MCF 10A (cell line): ENCODE measurements at regions not wholly inside any gene's neighbourhood (a gene's known extent, or its start where the extent isn't known, plus 50 kb on each side); places are given as distances from the start of the nearest gene placed in this dataset.

Experiments
- BruUV-seq: library from RNA; stranded (reverse); fragments of 400-500 nt; replicated peaks from 2 replicates; lab custom pipeline; 2021; lab: Mats Ljungman, UMichigan
- CTCF ChIA-PET: fragments of 300-600 bp; sonication (Branson Sonifier 250); formaldehyde crosslinking; extraction: SDS; loops from one replicate; lab custom pipeline; 2021; ENCODE audit warnings: antibody characterized with exemption, inconsistent platforms; lab: Yijun Ruan, JAX
- POLR2A ChIA-PET: fragments of 300-600, 350-650 bp; sonication (Branson Sonifier 250); formaldehyde crosslinking; extraction: SDS; loops from one replicate; lab custom pipeline; 2020; ENCODE audit warnings: antibody characterized with exemption, inconsistent platforms; lab: Yijun Ruan, JAX
- DNase-seq: peaks from one replicate; pipeline ENCODE4 v3.0.0-alpha.2; 2018; ENCODE audit not compliant: unreplicated experiment
- H3K27ac Mint-ChIP-seq: one replicate; pipeline ENCODE4 v1.8.0; 2022; ENCODE audit warnings: mild to moderate bottlenecking, low read depth, mixed read lengths; ENCODE audit not compliant: unreplicated experiment
- H3K27me3 Mint-ChIP-seq: one replicate; pipeline ENCODE4 v1.8.0; 2022; ENCODE audit warnings: mixed read lengths; ENCODE audit not compliant: insufficient read depth, unreplicated experiment
- H3K36me3 Mint-ChIP-seq: one replicate; pipeline ENCODE4 v1.8.0; 2022; ENCODE audit warnings: mild to moderate bottlenecking, moderate library complexity, mixed read lengths; ENCODE audit not compliant: insufficient read depth, unreplicated experiment
- H3K4me1 Mint-ChIP-seq: one replicate; pipeline ENCODE4 v1.8.0; 2022; ENCODE audit warnings: mixed read lengths; ENCODE audit not compliant: insufficient read depth, unreplicated experiment
- H3K4me3 Mint-ChIP-seq: one replicate; pipeline ENCODE4 v1.8.0; 2022; ENCODE audit warnings: mild to moderate bottlenecking, moderate library complexity, mixed read lengths; ENCODE audit not compliant: unreplicated experiment
- H3K9me3 Mint-ChIP-seq: one replicate; pipeline ENCODE4 v1.8.0; 2022; ENCODE audit warnings: mixed read lengths; ENCODE audit not compliant: unreplicated experiment
- intact Hi-C: fragments of 100-400 bp; cut with micrococcal nuclease; formaldehyde crosslinking; loops from 2 replicates; pipeline ENCODE4 v1.14.1; 2022
- TF ChIP-seq, protein P1 (sequence below): fragments of 200-600 bp; IDR thresholded peaks from one replicate; pipeline ENCODE4 v1.8.0; 2022; ENCODE audit warnings: antibody characterized with exemption, mild to moderate bottlenecking; ENCODE audit not compliant: unreplicated experiment

GRCh38 chr7:20038676-20039075 is 178.5 kb downstream of the MACC1 start:
- intact Hi-C loops = no loop called here
- H3K36me3 Mint-ChIP-seq = no peaks in the 10 kb centered on the region
- H3K4me3 Mint-ChIP-seq = no peak overlapping the region
- BruUV-seq = no TSS peak
- no peaks in the 10 kb centered on the region for H3K27me3 Mint-ChIP-seq
- H3K27ac Mint-ChIP-seq = no peak overlapping the region
- ChIA-PET POLR2A (no interaction called here), CTCF (no interaction called here)
- H3K4me1 Mint-ChIP-seq = no peaks in the 10 kb centered on the region
- H3K9me3 Mint-ChIP-seq = no peaks in the 10 kb centered on the region
- no peak for DNase-seq
- TF ChIP-seq, protein P1, sequence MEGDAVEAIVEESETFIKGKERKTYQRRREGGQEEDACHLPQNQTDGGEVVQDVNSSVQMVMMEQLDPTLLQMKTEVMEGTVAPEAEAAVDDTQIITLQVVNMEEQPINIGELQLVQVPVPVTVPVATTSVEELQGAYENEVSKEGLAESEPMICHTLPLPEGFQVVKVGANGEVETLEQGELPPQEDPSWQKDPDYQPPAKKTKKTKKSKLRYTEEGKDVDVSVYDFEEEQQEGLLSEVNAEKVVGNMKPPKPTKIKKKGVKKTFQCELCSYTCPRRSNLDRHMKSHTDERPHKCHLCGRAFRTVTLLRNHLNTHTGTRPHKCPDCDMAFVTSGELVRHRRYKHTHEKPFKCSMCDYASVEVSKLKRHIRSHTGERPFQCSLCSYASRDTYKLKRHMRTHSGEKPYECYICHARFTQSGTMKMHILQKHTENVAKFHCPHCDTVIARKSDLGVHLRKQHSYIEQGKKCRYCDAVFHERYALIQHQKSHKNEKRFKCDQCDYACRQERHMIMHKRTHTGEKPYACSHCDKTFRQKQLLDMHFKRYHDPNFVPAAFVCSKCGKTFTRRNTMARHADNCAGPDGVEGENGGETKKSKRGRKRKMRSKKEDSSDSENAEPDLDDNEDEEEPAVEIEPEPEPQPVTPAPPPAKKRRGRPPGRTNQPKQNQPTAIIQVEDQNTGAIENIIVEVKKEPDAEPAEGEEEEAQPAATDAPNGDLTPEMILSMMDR = no peak

GRCh38 chr7:20035279-20035875 is 181.8 kb downstream of the MACC1 start:
- CTCF ChIA-PET = interaction anchor here (0.6 to 2.1 kb wide), 2 partner anchors 11 to 13 kb away, joined by 3 to 5 read pairs; no protein-coding TSS in a partner anchor
- no peaks in the 10 kb centered on the region for H3K9me3 Mint-ChIP-seq
- intact Hi-C loops = no loop called here
- BruUV-seq = no TSS peak
- no peaks in the 10 kb centered on the region for H3K4me1 Mint-ChIP-seq
- no peaks in the 10 kb centered on the region for H3K36me3 Mint-ChIP-seq
- no peak overlapping the region for H3K4me3 Mint-ChIP-seq
- POLR2A ChIA-PET = no interaction called here
- no peaks in the 10 kb centered on the region for H3K27me3 Mint-ChIP-seq
- no peak for DNase-seq
- no peak overlapping the region for H3K27ac Mint-ChIP-seq
- TF ChIP-seq, protein P1 = no peak

GRCh38 chr7:20033621-20034400 is 183.4 kb downstream of the MACC1 start:
- ChIA-PET CTCF (interaction anchor here (2.1 kb wide), 1 partner anchor 11 kb away, joined by 5 read pairs; no protein-coding TSS in a partner anchor), POLR2A (no interaction called here)
- BruUV-seq = no TSS peak
- no peaks in the 10 kb centered on the region for H3K4me1 Mint-ChIP-seq
- TF ChIP-seq, protein P1 = no peak
- intact Hi-C loops = no loop called here
- H3K27ac Mint-ChIP-seq = no peak overlapping the region
- H3K36me3 Mint-ChIP-seq = no peaks in the 10 kb centered on the region
- H3K4me3 Mint-ChIP-seq = no peak overlapping the region
- no peaks in the 10 kb centered on the region for H3K9me3 Mint-ChIP-seq
- H3K27me3 Mint-ChIP-seq = no peaks in the 10 kb centered on the region
- peak; percentile 57 for DNase-seq

- POLR2A ChIA-PET = no interaction called here
- H3K4me3 Mint-ChIP-seq = no peak overlapping the region
- no peaks in the 10 kb centered on the region for H3K27me3 Mint-ChIP-seq
- H3K9me3 Mint-ChIP-seq = no peaks in the 10 kb centered on the region
- BruUV-seq = no TSS peak
- TF ChIP-seq, protein P1 = no peak
- no peaks in the 10 kb centered on the region for H3K4me1 Mint-ChIP-seq
- H3K27ac Mint-ChIP-seq = no peak overlapping the region
- DNase-seq = no peak
- CTCF ChIA-PET = no interaction called here
- intact Hi-C loops = no loop called here
- no peaks in the 10 kb centered on the region for H3K36me3 Mint-ChIP-seq
These were observed 184.4 kb downstream of the MACC1 start for GRCh38 chr7:20032741-20033140.
